IMR-90 (cell line): ENCODE measurements at regions not wholly inside any gene's neighbourhood (a gene's known extent, or its start where the extent isn't known, plus 50 kb on each side); places are given as distances from the start of the nearest gene placed in this dataset.

Experiments
- BHLHE40 ChIP-seq: fragments of 150-350 bp; IDR thresholded peaks from 2 replicates; pipeline ENCODE4 v1.6.1; 2016; ENCODE audit warnings: mild to moderate bottlenecking, low read depth, low read length
- FOS ChIP-seq: fragments of 150-350 bp; IDR thresholded peaks from 2 replicates; pipeline ENCODE4 v1.6.1; 2016; ENCODE audit warnings: low read depth, low read length
- MXI1 ChIP-seq: IDR thresholded peaks from 2 replicates; pipeline ENCODE4 v1.6.1; 2012; ENCODE audit warnings: low read depth, mild to moderate bottlenecking, low read length, moderate library complexity, borderline replicate concordance
- POLR2A ChIP-seq: IDR thresholded peaks from 2 replicates; pipeline ENCODE4 v1.6.1; 2012; ENCODE audit warnings: mild to moderate bottlenecking, low read depth, low read length
- RAD21 ChIP-seq: IDR thresholded peaks from 2 replicates; pipeline ENCODE4 v1.6.1; 2012; ENCODE audit warnings: low read length, improper control_type of control experiment
- SMC3 ChIP-seq: fragments of 150-350 bp; IDR thresholded peaks from 2 replicates; pipeline ENCODE4 v1.6.1; 2016; ENCODE audit warnings: low read depth, mild to moderate bottlenecking, antibody characterized with exemption, low read length, moderate library complexity
- USF2 ChIP-seq: fragments of 150-350 bp; IDR thresholded peaks from 2 replicates; pipeline ENCODE4 v1.6.1; 2017; ENCODE audit warnings: mild to moderate bottlenecking, antibody characterized with exemption, low read length, low read depth
- TF ChIP-seq, protein P1 (sequence below): fragments of 150-350 bp; IDR thresholded peaks from 2 replicates; pipeline ENCODE4 v1.6.1; 2016; ENCODE audit warnings: low read depth, mild to moderate bottlenecking, low read length, moderate library complexity, borderline replicate concordance
- TF ChIP-seq, protein P2 (sequence below): conservative IDR thresholded peaks from 2 replicates; pipeline ENCODE4 v1.5.1; 2012; ENCODE audit warnings: mild to moderate bottlenecking, low read depth, low read length, improper control_type of control experiment

- TF ChIP-seq, protein P1, sequence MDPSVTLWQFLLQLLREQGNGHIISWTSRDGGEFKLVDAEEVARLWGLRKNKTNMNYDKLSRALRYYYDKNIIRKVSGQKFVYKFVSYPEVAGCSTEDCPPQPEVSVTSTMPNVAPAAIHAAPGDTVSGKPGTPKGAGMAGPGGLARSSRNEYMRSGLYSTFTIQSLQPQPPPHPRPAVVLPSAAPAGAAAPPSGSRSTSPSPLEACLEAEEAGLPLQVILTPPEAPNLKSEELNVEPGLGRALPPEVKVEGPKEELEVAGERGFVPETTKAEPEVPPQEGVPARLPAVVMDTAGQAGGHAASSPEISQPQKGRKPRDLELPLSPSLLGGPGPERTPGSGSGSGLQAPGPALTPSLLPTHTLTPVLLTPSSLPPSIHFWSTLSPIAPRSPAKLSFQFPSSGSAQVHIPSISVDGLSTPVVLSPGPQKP: no peak
- TF ChIP-seq USF2 (no peak), SMC3 (no peak), RAD21 (no peak), BHLHE40 (no peak), MXI1 (no peak), POLR2A (no peak), FOS (no peak)
- TF ChIP-seq, protein P2, sequence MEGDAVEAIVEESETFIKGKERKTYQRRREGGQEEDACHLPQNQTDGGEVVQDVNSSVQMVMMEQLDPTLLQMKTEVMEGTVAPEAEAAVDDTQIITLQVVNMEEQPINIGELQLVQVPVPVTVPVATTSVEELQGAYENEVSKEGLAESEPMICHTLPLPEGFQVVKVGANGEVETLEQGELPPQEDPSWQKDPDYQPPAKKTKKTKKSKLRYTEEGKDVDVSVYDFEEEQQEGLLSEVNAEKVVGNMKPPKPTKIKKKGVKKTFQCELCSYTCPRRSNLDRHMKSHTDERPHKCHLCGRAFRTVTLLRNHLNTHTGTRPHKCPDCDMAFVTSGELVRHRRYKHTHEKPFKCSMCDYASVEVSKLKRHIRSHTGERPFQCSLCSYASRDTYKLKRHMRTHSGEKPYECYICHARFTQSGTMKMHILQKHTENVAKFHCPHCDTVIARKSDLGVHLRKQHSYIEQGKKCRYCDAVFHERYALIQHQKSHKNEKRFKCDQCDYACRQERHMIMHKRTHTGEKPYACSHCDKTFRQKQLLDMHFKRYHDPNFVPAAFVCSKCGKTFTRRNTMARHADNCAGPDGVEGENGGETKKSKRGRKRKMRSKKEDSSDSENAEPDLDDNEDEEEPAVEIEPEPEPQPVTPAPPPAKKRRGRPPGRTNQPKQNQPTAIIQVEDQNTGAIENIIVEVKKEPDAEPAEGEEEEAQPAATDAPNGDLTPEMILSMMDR: no peak
Measured at GRCh38 chr16:19967963-19968362, 83.3 kb upstream of the GPRC5B start.
